ENCODE measurements at regions not wholly inside any gene's neighbourhood (a gene's known extent, or its start where the extent isn't known, plus 50 kb on each side); places are given as distances from the start of the nearest gene placed in this dataset.

DNA sequence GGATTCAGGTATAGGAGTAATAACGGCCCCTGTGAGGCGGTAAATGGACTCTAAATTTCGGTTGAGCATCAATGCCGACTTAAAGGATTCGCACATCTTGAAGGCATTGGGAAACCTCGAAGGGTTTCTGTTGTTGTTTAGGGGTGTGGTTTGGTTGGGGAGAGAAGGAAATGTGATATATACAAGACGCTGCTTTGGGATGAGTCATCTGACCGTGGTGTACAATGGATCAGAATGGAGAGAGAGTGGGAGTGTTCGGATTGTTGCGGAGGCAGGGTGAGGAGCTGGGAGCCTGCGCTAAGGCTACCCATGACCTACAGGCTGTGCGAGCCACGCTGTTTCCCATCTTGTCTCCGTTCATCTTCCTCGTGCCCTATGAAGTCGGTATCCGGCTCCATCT lies 60.4 kb upstream of the ERCC6L2 start:
- TF ChIP-seq, protein P1, sequence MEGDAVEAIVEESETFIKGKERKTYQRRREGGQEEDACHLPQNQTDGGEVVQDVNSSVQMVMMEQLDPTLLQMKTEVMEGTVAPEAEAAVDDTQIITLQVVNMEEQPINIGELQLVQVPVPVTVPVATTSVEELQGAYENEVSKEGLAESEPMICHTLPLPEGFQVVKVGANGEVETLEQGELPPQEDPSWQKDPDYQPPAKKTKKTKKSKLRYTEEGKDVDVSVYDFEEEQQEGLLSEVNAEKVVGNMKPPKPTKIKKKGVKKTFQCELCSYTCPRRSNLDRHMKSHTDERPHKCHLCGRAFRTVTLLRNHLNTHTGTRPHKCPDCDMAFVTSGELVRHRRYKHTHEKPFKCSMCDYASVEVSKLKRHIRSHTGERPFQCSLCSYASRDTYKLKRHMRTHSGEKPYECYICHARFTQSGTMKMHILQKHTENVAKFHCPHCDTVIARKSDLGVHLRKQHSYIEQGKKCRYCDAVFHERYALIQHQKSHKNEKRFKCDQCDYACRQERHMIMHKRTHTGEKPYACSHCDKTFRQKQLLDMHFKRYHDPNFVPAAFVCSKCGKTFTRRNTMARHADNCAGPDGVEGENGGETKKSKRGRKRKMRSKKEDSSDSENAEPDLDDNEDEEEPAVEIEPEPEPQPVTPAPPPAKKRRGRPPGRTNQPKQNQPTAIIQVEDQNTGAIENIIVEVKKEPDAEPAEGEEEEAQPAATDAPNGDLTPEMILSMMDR (IDR thresholded peaks at IDR 0.05; ENCODE audit: insufficient read depth, low read length, poor library complexity, severe bottlenecking) = no peak
- no peak for TF ChIP-seq EZH2phosphoT487 (conservative IDR thresholded peaks at IDR 0.05; ENCODE audit: low read length)

All from SU-DHL-6 (cell line).